Ecto neural progenitor cell (in vitro differentiated cells): ENCODE measurements at regions not wholly inside any gene's neighbourhood (a gene's known extent, or its start where the extent isn't known, plus 50 kb on each side); places are given as distances from the start of the nearest gene placed in this dataset.
"Not testable (repeated sequence)": the region's sequence is repeated elsewhere in the genome, so short reads cannot be mapped to it uniquely, and the experiment has no call there.

Experiments
- DNase-seq: peaks from one replicate; pipeline ENCODE4 v3.0.0-alpha.2; 2018; ENCODE audit warnings: low spot score

- not testable (repeated sequence) for DNase-seq
Observed at GRCh38 chr13:44055681-44056080, 176.0 kb downstream of the LACC1 start.

GRCh38 chr13:44058067-44058466 lies 178.4 kb downstream of the LACC1 start:
- no peak for DNase-seq

GRCh38 chr13:44058624-44059215 lies 179.0 kb downstream of the LACC1 start:
- DNase-seq = no peak

DNA sequence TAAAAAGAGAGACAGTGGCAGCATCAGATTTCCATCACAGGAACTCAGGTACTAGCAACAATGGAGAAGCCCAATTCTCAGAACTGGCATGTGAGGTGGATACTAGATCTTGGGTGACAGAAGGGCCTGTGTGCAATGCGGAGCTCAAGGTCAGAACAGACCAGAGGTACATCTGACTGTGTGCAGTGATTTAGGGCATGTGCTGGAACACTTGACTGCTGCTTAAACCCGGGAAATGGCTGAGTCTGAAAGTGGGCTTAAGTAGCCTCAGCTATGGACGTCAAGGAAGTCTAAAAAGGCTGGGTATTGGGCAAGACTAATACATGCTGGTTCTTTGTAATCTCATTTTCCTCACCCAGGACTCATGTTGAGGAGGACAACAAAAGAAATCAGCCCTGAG lies 182.2 kb downstream of the LACC1 start:
- no peak for DNase-seq

DNA sequence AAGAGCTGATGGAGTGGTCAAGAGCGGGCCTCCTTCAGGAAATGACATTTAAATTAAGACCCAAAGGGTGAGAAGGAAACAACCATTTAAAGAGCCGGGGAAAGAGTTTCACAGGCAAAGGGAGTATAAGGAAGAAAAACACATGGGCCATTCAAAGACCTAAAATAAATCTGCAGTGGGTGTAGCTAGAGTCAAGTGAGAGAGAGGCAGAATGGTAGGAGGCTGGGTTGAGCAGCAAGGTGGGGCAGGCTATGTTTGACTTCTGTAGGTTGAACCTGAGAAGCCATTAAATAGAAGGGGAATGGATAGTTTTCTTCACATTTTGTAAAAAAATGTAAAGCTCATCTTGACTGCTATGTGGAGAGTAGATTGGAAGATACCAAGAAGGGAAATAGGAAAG lies 183.8 kb downstream of the LACC1 start:
- DNase-seq = no peak

DNA sequence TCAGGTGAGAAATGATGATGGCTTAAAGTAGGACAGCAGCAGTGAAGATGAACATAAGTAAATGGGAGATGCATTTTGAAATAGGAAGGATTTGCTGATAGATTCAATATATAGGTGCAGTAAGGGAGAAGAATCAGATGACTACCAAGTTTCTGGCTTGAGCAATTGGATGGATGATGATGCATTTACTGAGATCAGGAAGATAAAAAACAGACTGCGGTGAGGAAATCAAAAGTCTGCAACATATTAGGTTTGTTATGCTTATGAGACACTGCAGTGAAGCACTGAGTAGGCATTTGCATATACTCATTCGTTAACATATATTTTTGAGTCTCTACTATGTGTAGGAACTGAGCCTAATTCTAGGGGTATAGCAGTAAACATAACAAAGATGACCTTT lies 184.2 kb downstream of the LACC1 start:
- DNase-seq = no peak

DNA sequence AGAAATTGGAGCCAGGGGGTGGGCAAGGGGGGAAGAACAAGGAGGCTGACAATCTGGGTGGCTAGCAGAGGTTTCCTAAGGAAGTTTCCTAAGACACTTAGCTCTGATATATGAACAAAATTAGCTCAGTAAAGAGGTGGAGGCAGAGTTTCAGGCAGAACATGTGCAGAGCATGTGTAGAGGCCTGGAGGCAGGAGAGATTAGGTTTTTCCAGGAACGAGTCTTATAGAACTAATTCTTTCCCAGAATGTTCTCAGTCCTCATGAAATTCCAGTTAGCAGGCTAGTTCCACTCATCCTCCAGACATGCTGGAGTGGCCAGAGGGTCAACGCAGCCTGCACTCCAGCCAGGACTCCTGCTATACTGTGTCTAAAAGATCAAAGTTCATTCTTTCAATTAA lies 184.7 kb downstream of the LACC1 start:
- no peak for DNase-seq

GRCh38 chr13:44068169-44068568 lies 188.5 kb downstream of the LACC1 start:
- no peak for DNase-seq

GRCh38 chr13:44068737-44069136 lies 189.0 kb downstream of the LACC1 start:
- DNase-seq = no peak

DNA sequence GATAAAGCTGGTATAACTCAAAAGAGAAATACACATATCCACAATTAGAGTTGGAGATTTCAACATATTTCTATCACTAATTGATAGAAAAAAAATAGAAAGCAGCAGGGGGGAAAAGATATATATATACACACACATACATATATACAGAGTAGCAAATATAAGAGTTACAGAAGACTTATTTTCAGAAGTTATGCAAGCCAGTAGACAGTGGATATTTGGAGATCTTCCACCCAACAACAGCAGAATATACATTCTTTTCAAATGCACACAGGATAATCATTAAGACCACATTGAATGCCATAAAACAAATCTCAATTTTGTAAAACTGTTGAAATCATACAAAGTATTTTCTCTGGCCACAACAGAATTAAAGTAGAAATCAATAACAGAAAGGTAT lies 192.8 kb downstream of the LACC1 start:
- no peak for DNase-seq

DNA sequence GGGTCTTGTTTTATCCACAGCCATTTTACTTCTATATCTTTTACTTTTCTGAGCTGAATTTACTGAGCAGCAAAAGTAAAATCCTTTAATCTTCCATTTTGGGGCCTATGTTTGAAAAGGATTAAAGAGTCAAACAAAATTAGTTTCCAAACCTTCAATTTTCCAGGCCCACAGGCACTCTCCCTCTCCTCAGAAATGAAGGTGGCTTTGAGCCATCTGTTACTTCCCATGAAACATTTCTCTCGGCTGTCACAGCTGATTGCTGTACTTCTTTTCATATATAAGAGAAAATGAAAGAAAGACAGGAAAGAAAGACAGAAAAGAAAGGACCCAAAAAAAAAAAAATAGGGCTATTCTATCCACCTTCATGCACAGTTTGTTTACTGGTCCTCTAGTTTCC lies 194.9 kb downstream of the LACC1 start:
- no peak for DNase-seq

GRCh38 chr13:44075113-44075512 lies 195.4 kb downstream of the LACC1 start:
- DNase-seq = no peak

GRCh38 chr13:44078806-44079376 lies 199.2 kb downstream of the LACC1 start:
- no peak for DNase-seq

DNA sequence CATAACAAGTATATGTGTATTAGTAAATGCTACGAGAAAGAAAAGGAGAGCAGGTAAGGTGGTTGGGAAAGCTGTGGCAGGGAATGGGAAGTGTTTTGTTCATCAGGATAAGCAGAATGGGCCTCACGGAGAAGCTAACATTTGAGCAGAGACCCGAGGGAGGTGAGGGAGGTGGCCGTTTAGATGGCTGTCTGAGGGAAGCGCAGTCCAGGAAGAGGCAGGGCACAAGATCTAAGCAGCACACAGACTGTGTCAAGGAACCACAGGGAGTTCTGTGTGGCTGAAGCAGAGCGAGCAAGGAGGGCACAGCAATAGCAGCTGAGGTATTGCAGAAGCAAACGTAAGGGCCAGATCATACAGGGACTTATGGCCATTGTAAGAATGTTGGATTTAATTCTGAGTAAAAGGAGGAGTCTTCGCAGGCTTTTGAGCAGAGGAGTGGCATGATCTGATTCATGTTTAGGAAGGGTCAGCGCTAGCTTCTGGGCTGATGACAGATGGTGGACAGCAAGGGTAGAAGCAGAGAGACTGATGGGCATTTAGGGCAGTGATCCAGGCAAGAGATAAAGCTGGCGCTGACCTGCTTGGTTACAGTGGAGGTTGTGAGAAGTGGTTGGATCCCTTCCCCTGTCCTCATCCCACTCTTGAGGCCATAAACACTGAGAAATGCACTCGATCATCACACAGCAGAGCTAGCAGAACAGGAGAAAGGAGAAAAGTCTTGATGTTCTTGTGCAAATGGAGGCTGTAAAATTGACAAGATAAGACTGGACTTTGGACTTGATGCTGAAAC lies 199.9 kb downstream of the LACC1 start:
- no peak for DNase-seq

DNA sequence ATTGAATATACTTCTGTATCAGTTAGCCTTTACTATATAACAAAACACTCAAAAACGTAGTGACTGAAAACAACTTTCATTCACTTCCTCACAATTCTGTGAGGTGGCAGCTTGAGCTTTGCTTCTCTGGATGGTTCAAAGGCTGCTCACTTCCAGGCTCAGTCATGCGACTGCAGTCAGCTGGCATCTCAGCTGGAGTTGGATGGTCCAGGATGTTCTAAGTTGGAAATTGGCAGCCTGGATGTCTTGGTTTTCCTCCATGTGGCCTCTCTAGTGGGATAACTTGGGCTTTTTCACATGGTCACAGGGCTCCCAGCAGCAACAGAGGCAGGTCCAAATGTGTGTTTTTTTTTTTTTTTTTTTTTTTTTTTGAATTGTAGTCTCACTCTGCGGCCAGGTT lies 204.4 kb downstream of the LACC1 start:
- DNase-seq = no peak

GRCh38 chr13:44086389-44086788 lies 206.7 kb downstream of the LACC1 start:
- DNase-seq = no peak

DNA sequence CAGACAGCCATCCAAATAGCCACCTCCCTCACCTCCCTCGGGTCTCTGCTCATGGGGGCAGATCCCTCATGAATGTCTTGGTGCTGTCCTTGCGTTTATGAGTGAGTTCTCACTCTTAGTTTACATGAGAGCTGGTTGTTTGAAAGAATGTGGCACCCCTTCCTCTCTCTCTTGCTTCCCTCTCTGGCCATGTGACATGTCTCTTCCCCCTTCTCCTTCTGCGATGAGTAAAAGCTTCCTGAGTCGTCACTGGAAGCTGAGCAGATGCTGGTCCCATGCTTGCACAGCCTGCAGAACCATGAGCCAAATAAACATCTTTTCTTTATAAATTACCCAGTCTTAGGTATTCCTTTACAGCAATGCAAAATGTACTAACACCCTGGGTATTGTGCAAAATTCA lies 208.7 kb downstream of the LACC1 start:
- DNase-seq = no peak

- no peak for DNase-seq
Observed at GRCh38 chr13:44088991-44089413, 209.3 kb downstream of the LACC1 start.

- no peak for DNase-seq
Observed at GRCh38 chr13:44089452-44089851, 209.7 kb downstream of the LACC1 start.

DNA sequence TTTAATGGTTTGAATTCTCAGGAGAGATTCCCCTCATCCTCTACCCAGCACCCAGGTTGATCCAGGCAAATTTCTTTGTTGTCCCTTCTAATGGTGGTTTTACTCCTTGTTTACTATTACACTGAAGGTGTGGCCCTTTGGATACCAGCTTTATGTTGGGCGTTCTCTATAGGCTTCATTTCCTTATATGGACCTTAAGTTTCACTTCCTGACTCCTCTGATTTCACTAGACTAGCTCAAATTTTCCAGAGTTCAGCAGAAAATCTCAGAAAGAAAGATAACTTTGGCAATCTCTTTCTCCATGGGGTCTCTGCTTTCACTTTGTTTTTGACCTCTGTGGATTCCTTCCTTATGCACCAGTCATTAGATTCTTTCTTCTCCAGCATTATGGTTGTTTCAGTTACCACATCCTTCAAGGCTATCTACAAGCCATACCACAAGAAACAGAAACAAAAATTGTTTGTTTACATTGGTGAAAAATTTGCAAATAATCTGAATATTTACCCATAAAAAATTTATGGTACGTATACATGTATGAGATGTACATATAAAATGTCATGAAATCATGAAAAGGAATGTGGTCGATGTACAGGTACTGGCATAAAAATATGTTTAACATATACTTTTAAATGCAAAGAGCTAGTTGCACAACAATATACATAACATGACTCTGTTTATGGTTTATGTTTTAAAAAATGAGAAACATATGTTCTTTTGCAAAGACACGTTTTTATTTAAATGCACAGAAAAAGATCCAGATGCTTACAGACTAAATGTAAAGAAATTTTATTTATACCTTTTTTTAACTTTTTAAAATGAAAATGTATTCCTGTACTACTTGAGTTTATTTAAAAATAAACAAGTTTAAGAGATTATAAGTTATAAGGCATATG lies 212.6 kb downstream of the LACC1 start:
- no peak for DNase-seq

DNA sequence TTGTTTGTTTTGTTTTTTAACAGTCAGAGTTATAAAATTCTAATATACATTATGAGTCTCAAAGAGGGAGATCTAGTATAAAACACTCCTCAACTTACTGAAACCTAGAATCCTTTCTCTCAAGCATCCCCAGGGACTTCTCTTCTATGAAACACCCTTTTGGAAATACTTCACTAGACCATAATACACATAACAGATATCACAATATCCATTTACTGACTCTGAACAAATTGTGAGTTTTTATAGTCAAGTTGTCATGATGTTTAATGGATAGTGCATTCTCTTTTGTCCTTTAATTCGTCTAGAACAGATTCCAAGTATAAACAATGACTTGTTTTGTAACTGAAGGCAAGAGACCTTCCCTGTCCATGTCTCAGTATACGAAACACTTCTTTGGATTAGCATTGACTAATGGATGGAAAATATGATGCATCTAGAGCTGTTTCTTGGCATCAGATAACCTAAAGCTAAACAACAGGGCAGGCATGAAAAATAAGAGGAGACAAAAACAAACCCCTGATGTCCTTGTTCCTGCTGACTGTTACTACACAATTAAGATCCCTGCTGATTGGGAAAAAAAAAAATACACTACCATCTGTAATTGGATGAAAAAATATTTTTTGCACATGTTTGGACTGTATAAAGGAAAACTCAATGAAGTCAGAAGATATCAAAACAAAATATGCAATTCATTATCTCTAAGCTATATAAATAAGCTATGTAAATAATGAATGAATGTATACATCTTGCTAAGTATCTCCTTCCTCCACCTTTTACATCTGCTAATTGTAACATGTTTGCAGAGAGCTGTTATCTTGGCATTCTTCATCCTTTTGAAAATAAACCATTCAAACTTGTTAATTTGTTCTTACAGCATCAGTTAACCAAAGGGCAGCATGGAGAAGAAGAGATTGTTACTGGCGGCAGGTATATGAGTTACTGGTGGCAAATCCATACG lies 214.2 kb downstream of the LACC1 start:
- DNase-seq = no peak
